ENCODE measurements at regions not wholly inside any gene's neighbourhood (a gene's known extent, or its start where the extent isn't known, plus 50 kb on each side); places are given as distances from the start of the nearest gene placed in this dataset.

- Histone ChIP-seq H3K4me1 (ENCODE audit: control insufficient read depth, insufficient read depth, low read length) (no peaks in the 10 kb centered on the region), H3K9me3 (ENCODE audit: control insufficient read depth, insufficient read depth, low read depth, low read length) (no peaks in the 10 kb centered on the region), H3K4me3 (ENCODE audit: low read depth in 2 of 2, low read length in 2 of 2) (no peak overlapping the region), H3K27ac (ENCODE audit: low read length) (no peak overlapping the region), H3K36me3 (ENCODE audit: control insufficient read depth, insufficient read depth, low read length) (no peaks in the 10 kb centered on the region), H3K27me3 (ENCODE audit: control insufficient read depth, insufficient read depth, low read length) (no peaks in the 10 kb centered on the region)
- BruUV-seq (replicated peaks): no TSS peak
- ATAC-seq (no peak), DNase-seq (ENCODE audit: low read depth, low spot score) (no peak)
- in situ Hi-C loops (cut with HindIII; ENCODE audit: low pct_unique_long_range_greater_than_20kb, low sequenced_read_pairs): no loop called here
- TF ChIP-seq TCF7L2 (IDR thresholded peaks at IDR 0.05; ENCODE audit: low read depth, low read length) (no peak), SIN3A (IDR thresholded peaks at IDR 0.05; ENCODE audit: borderline replicate concordance, insufficient read depth, low read depth, low read length) (no peak), POLR2AphosphoS5 (IDR thresholded peaks at IDR 0.05; ENCODE audit: low read depth, low read length) (no peak)
- TF ChIP-seq, protein P1, sequence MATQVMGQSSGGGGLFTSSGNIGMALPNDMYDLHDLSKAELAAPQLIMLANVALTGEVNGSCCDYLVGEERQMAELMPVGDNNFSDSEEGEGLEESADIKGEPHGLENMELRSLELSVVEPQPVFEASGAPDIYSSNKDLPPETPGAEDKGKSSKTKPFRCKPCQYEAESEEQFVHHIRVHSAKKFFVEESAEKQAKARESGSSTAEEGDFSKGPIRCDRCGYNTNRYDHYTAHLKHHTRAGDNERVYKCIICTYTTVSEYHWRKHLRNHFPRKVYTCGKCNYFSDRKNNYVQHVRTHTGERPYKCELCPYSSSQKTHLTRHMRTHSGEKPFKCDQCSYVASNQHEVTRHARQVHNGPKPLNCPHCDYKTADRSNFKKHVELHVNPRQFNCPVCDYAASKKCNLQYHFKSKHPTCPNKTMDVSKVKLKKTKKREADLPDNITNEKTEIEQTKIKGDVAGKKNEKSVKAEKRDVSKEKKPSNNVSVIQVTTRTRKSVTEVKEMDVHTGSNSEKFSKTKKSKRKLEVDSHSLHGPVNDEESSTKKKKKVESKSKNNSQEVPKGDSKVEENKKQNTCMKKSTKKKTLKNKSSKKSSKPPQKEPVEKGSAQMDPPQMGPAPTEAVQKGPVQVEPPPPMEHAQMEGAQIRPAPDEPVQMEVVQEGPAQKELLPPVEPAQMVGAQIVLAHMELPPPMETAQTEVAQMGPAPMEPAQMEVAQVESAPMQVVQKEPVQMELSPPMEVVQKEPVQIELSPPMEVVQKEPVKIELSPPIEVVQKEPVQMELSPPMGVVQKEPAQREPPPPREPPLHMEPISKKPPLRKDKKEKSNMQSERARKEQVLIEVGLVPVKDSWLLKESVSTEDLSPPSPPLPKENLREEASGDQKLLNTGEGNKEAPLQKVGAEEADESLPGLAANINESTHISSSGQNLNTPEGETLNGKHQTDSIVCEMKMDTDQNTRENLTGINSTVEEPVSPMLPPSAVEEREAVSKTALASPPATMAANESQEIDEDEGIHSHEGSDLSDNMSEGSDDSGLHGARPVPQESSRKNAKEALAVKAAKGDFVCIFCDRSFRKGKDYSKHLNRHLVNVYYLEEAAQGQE (IDR thresholded peaks at IDR 0.05; ENCODE audit: insufficient read depth in 1 of 2, low read depth in 2 of 2, low read length in 1 of 2): no peak
- TF ChIP-seq, protein P2, sequence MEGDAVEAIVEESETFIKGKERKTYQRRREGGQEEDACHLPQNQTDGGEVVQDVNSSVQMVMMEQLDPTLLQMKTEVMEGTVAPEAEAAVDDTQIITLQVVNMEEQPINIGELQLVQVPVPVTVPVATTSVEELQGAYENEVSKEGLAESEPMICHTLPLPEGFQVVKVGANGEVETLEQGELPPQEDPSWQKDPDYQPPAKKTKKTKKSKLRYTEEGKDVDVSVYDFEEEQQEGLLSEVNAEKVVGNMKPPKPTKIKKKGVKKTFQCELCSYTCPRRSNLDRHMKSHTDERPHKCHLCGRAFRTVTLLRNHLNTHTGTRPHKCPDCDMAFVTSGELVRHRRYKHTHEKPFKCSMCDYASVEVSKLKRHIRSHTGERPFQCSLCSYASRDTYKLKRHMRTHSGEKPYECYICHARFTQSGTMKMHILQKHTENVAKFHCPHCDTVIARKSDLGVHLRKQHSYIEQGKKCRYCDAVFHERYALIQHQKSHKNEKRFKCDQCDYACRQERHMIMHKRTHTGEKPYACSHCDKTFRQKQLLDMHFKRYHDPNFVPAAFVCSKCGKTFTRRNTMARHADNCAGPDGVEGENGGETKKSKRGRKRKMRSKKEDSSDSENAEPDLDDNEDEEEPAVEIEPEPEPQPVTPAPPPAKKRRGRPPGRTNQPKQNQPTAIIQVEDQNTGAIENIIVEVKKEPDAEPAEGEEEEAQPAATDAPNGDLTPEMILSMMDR (IDR thresholded peaks at IDR 0.05): no peak
- ChIA-PET POLR2A (no interaction called here), CTCF (no interaction called here)
- intact Hi-C loops (cut with micrococcal nuclease; ENCODE audit: unreplicated experiment): no loop called here
These were observed 591.2 kb downstream of the ZBBX start for GRCh38 chr3:166788936-166789335.

- Histone ChIP-seq H3K27ac (ENCODE audit: low read length) (no peak overlapping the region), H3K9me3 (ENCODE audit: control insufficient read depth, insufficient read depth, low read depth, low read length) (no peaks in the 10 kb centered on the region), H3K27me3 (ENCODE audit: control insufficient read depth, insufficient read depth, low read length) (no peaks in the 10 kb centered on the region), H3K36me3 (ENCODE audit: control insufficient read depth, insufficient read depth, low read length) (no peaks in the 10 kb centered on the region), H3K4me1 (ENCODE audit: control insufficient read depth, insufficient read depth, low read length) (no peaks in the 10 kb centered on the region), H3K4me3 (ENCODE audit: low read depth in 2 of 2, low read length in 2 of 2) (no peak overlapping the region)
- ATAC-seq (no peak), DNase-seq (ENCODE audit: low read depth, low spot score) (no peak)
- in situ Hi-C loops (cut with HindIII; ENCODE audit: low pct_unique_long_range_greater_than_20kb, low sequenced_read_pairs): no loop called here
- ChIA-PET POLR2A (no interaction called here), CTCF (no interaction called here)
- no TSS peak for BruUV-seq (replicated peaks)
- intact Hi-C loops (cut with micrococcal nuclease; ENCODE audit: unreplicated experiment): no loop called here
- TF ChIP-seq TCF7L2 (IDR thresholded peaks at IDR 0.05; ENCODE audit: low read depth, low read length) (no peak), SIN3A (IDR thresholded peaks at IDR 0.05; ENCODE audit: borderline replicate concordance, insufficient read depth, low read depth, low read length) (no peak), POLR2AphosphoS5 (IDR thresholded peaks at IDR 0.05; ENCODE audit: low read depth, low read length) (no peak)
- TF ChIP-seq, protein P2 (IDR thresholded peaks at IDR 0.05): no peak
- TF ChIP-seq, protein P1 (IDR thresholded peaks at IDR 0.05; ENCODE audit: insufficient read depth in 1 of 2, low read depth in 2 of 2, low read length in 1 of 2): no peak
These were observed 594.2 kb downstream of the ZBBX start for GRCh38 chr3:166785876-166786275.
